H1 (cell line): ENCODE measurements at regions not wholly inside any gene's neighbourhood (a gene's known extent, or its start where the extent isn't known, plus 50 kb on each side); places are given as distances from the start of the nearest gene placed in this dataset.

Experiments used
- CTCF ChIA-PET: fragments of 300-600 bp; sonication (Branson Sonifier 250); formaldehyde crosslinking; loops from one replicate; lab custom pipeline; 2021; ENCODE audit not compliant: partially characterized antibody; lab: Charles Lee
- POLR2A ChIA-PET: fragments of 300-600 bp; sonication (Branson Sonifier 250); formaldehyde crosslinking; loops from one replicate; lab custom pipeline; 2021; ENCODE audit warnings: inconsistent platforms; ENCODE audit not compliant: partially characterized antibody; lab: Charles Lee
- DNase-seq, 2 experiments: peaks; one replicate each; pipeline versions ENCODE4 v3.0.0 to v3.0.0-alpha.2; 2010 to 2022; ENCODE audit warnings: low spot score in 2 of 2, low read depth in 1 of 2, mixed read lengths in 1 of 2
- FAIRE-seq: peaks from 2 replicates; lab custom pipeline; 2011; peaks lifted over from hg19 to GRCh38; lab: Jason Lieb, UNC
- H2AFZ ChIP-seq: 2 replicates; pipeline ENCODE4 v1.8.1; 2012; ENCODE audit warnings: low read length, inconsistent platforms
- H2AK5ac ChIP-seq: 2 replicates; pipeline ENCODE4 v1.6.1; 2013; ENCODE audit warnings: low read depth, low read length
- H2BK120ac ChIP-seq: replicated peaks from 2 replicates; pipeline ENCODE3; 2013; ENCODE audit warnings: low read depth, low read length, inconsistent platforms
- H2BK12ac ChIP-seq: 2 replicates; pipeline ENCODE4 v1.6.1; 2013; ENCODE audit warnings: low read depth, low read length
- H2BK15ac ChIP-seq: 2 replicates; pipeline ENCODE4 v1.6.1; 2013; ENCODE audit warnings: low read length
- H2BK20ac ChIP-seq: 2 replicates; pipeline ENCODE4 v1.6.1; 2013; ENCODE audit warnings: low read length
- H2BK5ac ChIP-seq: 2 replicates; pipeline ENCODE4 v1.6.1; 2013; ENCODE audit warnings: low read depth, low read length
- H3K14ac ChIP-seq: 2 replicates; pipeline ENCODE4 v1.6.1; 2013; ENCODE audit warnings: inconsistent platforms; ENCODE audit not compliant: insufficient read length
- H3K18ac ChIP-seq: 2 replicates; pipeline ENCODE4 v1.6.1; 2013; ENCODE audit warnings: low read length; ENCODE audit errors: extremely low read depth
- H3K23ac ChIP-seq: 2 replicates; pipeline ENCODE4 v1.6.1; 2013; ENCODE audit warnings: inconsistent platforms; ENCODE audit not compliant: insufficient read length
- H3K23me2 ChIP-seq: 2 replicates; pipeline ENCODE4 v1.6.1; 2013; ENCODE audit warnings: low read depth, low read length
- H3K27ac ChIP-seq: 2 replicates; pipeline ENCODE4 v1.6.1; 2011; ENCODE audit warnings: low read depth, low read length, inconsistent platforms
- H3K27me3 ChIP-seq, 4 experiments: replicated peaks in 1 of 4; 1 replicate in 1 of 4; 2 replicates in 3 of 4; pipeline versions ENCODE4 v1.6.1 to v1.8.1; 2011 to 2013; ENCODE audit warnings: low read length in 3 of 4, mild to moderate bottlenecking in 3 of 4, inconsistent platforms in 2 of 4, mixed read lengths in 2 of 4, moderate library complexity in 1 of 4; ENCODE audit not compliant: control insufficient read depth in 3 of 4, insufficient read depth in 3 of 4; ENCODE audit errors: extremely low read depth in 1 of 4
- H3K36me3 ChIP-seq, 4 experiments: 2 replicates each; pipeline versions ENCODE4 v1.6.1 to v1.8.1; 2011 to 2013; ENCODE audit warnings: mild to moderate bottlenecking in 4 of 4, low read length in 3 of 4, moderate library complexity in 2 of 4, control low read depth in 1 of 4, inconsistent platforms in 1 of 4; ENCODE audit not compliant: insufficient read depth in 4 of 4, control insufficient read depth in 2 of 4
- H3K4ac ChIP-seq: replicated peaks from 2 replicates; pipeline ENCODE3; 2013; ENCODE audit warnings: low read length, low read depth, mixed read lengths, inconsistent platforms; ENCODE audit not compliant: insufficient read length
- H3K4me1 ChIP-seq, 4 experiments: replicated peaks in 1 of 4; 1 replicate in 1 of 4; 2 replicates in 3 of 4; pipeline versions ENCODE4 v1.6.1 to v1.8.1; 2011 to 2013; ENCODE audit warnings: low read length in 3 of 4, inconsistent platforms in 2 of 4, mixed read lengths in 1 of 4; ENCODE audit not compliant: insufficient read depth in 4 of 4, control insufficient read depth in 3 of 4
- H3K4me2 ChIP-seq, 2 experiments: 2 replicates each; pipeline versions ENCODE4 v1.6.1 to v1.8.1; 2011 to 2013; ENCODE audit warnings: low read depth in 2 of 2, low read length in 2 of 2, control low read depth in 1 of 2, inconsistent platforms in 1 of 2, mild to moderate bottlenecking in 1 of 2; ENCODE audit not compliant: insufficient read depth in 1 of 2
- H3K4me3 ChIP-seq, 4 experiments: fragments of 200-600, 300-600 bp in 1 of 4; sonication (generic), shearing (Covaris generic), sonication (Bioruptor Twin) in 1 of 4; 2 replicates each; pipeline versions ENCODE4 v1.5.1 to v1.8.1; 2011 to 2016; ENCODE audit warnings: low read length in 4 of 4, low read depth in 3 of 4, control low read depth in 2 of 4, inconsistent platforms in 2 of 4, mild to moderate bottlenecking in 2 of 4, mixed read lengths in 1 of 4, moderate library complexity in 1 of 4; ENCODE audit not compliant: insufficient read depth in 2 of 4; ENCODE audit errors: extremely low read depth in 1 of 4
- H3K56ac ChIP-seq: replicated peaks from 2 replicates; pipeline ENCODE3; 2013; ENCODE audit warnings: low read depth, mild to moderate bottlenecking, mixed read lengths, low read length, inconsistent platforms; ENCODE audit not compliant: insufficient read length
- H3K79me1 ChIP-seq: 2 replicates; pipeline ENCODE4 v1.6.1; 2013; ENCODE audit warnings: low read depth, low read length, control low read depth
- H3K79me2 ChIP-seq, 2 experiments: 2 replicates each; pipeline versions ENCODE4 v1.6.1 to v1.8.1; 2012 to 2013; ENCODE audit warnings: low read length in 2 of 2, mild to moderate bottlenecking in 2 of 2, inconsistent platforms in 1 of 2; ENCODE audit not compliant: insufficient read depth in 2 of 2, control insufficient read depth in 1 of 2
- H3K9ac ChIP-seq, 4 experiments: replicated peaks in 1 of 4; 1 replicate in 1 of 4; 2 replicates in 3 of 4; pipeline versions ENCODE4 v1.6.1 to v1.8.1; 2011 to 2013; ENCODE audit warnings: low read depth in 3 of 4, low read length in 3 of 4, control low read depth in 2 of 4, mild to moderate bottlenecking in 2 of 4, moderate library complexity in 2 of 4, inconsistent platforms in 1 of 4; ENCODE audit errors: extremely low read depth in 1 of 4
- H3K9me3 ChIP-seq, 2 experiments: 2 replicates each; pipeline versions ENCODE4 v1.6.1 to v1.8.1; 2012 to 2013; ENCODE audit warnings: mild to moderate bottlenecking in 2 of 2, moderate library complexity in 2 of 2, control low read depth in 1 of 2, inconsistent platforms in 1 of 2, low read depth in 1 of 2, low read length in 1 of 2, mixed read lengths in 1 of 2; ENCODE audit not compliant: insufficient read depth in 2 of 2
- H4K20me1 ChIP-seq, 2 experiments: replicated peaks in 1 of 2; 2 replicates each; pipeline versions ENCODE3 to v1.8.1; 2011 to 2013; ENCODE audit warnings: inconsistent platforms in 2 of 2, low read length in 2 of 2, mild to moderate bottlenecking in 1 of 2; ENCODE audit not compliant: insufficient read depth in 2 of 2, control insufficient read depth in 1 of 2
- H4K5ac ChIP-seq: 2 replicates; pipeline ENCODE4 v1.6.1; 2013; ENCODE audit warnings: low read length, low read depth, mixed read lengths, inconsistent platforms; ENCODE audit not compliant: insufficient read length
- H4K8ac ChIP-seq: 2 replicates; pipeline ENCODE4 v1.8.0; 2013; ENCODE audit warnings: mild to moderate bottlenecking, moderate library complexity, low read length, inconsistent platforms; ENCODE audit not compliant: insufficient read depth; ENCODE audit errors: extremely low read depth
- H4K91ac ChIP-seq: replicated peaks from 2 replicates; pipeline ENCODE3; 2013; ENCODE audit warnings: low read length, mixed read lengths, inconsistent platforms; ENCODE audit not compliant: insufficient read length
- CTCF ChIP-seq, 3 experiments: IDR thresholded peaks; 1 replicate in 2 of 3; 2 replicates in 1 of 3; pipeline versions ENCODE4 v1.5.1 to v1.6.1; 2011; ENCODE audit warnings: low read length in 3 of 3, mild to moderate bottlenecking in 3 of 3, inconsistent platforms in 2 of 3, low read depth in 1 of 3, moderate library complexity in 1 of 3; ENCODE audit not compliant: insufficient read depth in 1 of 3; ENCODE audit errors: control extremely low read depth in 1 of 3
- MAFK ChIP-seq: IDR thresholded peaks from 2 replicates; pipeline ENCODE4 v1.6.1; 2012; ENCODE audit warnings: low read depth, mild to moderate bottlenecking, improper control_type of control experiment, low read length
- RAD21 ChIP-seq, 2 experiments: IDR thresholded peaks in 1 of 2; conservative IDR thresholded peaks in 1 of 2; 2 replicates each; pipeline ENCODE4 v1.6.1; 2011; ENCODE audit warnings: low read depth in 2 of 2, low read length in 2 of 2, improper control_type of control experiment in 1 of 2, inconsistent platforms in 1 of 2, mild to moderate bottlenecking in 1 of 2, moderate library complexity in 1 of 2
- SP2 ChIP-seq: IDR thresholded peaks from 2 replicates; pipeline ENCODE4 v1.6.1; 2012; ENCODE audit warnings: mild to moderate bottlenecking, low read length, inconsistent platforms
- WGBS, 2 experiments: shearing (Covaris generic) in 1 of 2; methylation state at CpG; one replicate each; pipeline versions ENCODE4 v1.1.6 to v1.1.7; 2013 to 2015; ENCODE audit warnings: low lambda C conversion rate in 2 of 2, mixed read lengths in 2 of 2, inconsistent platforms in 1 of 2, low coverage in 1 of 2, missing lambda C conversion rate in 1 of 2; ENCODE audit not compliant: insufficient replicate concordance in 2 of 2, insufficient coverage in 1 of 2, insufficient read length in 1 of 2; ENCODE audit errors: extremely low coverage in 1 of 2, missing lambda C conversion rate in 1 of 2; 5-methylcytosine and 5-hydroxymethylcytosine counted together

- H2BK120ac ChIP-seq: no peak overlapping the region
- H2BK12ac ChIP-seq: no peak overlapping the region
- H3K4me3 ChIP-seq: no peak overlapping the region
- CTCF ChIA-PET: interaction anchor here (1.5 kb wide), 1 partner anchor 16 kb away, joined by 7 read pairs; no protein-coding TSS in a partner anchor
- no peak overlapping the region for H2BK5ac ChIP-seq
- no peak overlapping the region for H3K23ac ChIP-seq
- no peak overlapping the region for H4K8ac ChIP-seq
- H3K18ac ChIP-seq: no peak overlapping the region
- no peak overlapping the region for H2BK15ac ChIP-seq
- no peaks in the 10 kb centered on the region for H3K4me1 ChIP-seq
- H3K79me2 ChIP-seq: no peaks in the 10 kb centered on the region
- no peak overlapping the region for H2BK20ac ChIP-seq
- H2AFZ ChIP-seq: no peak overlapping the region
- DNase-seq (no peak), FAIRE-seq (no peak)
- H3K79me1 ChIP-seq: no peaks in the 10 kb centered on the region
- H3K23me2 ChIP-seq: no peaks in the 10 kb centered on the region
- no peak for TF ChIP-seq CTCF (IDR thresholded peaks at IDR 0.05; ENCODE audit: control extremely low read depth in 1 of 3, insufficient read depth in 1 of 3, low read depth in 1 of 3, low read length in 3 of 3)
- TF ChIP-seq MAFK: no peak
- no peak for TF ChIP-seq SP2
- TF ChIP-seq RAD21 (IDR thresholded peaks at IDR 0.05 in 1 of 2, conservative IDR thresholded peaks at IDR 0.05 in 1 of 2; ENCODE audit: low read depth in 2 of 2, low read length in 2 of 2): no peak
- no peaks in the 10 kb centered on the region for H3K36me3 ChIP-seq
- H3K4ac ChIP-seq: no peak overlapping the region
- no peak overlapping the region for H3K4me2 ChIP-seq
- no peak overlapping the region for H3K14ac ChIP-seq
- no peaks in the 10 kb centered on the region for H3K9me3 ChIP-seq
- POLR2A ChIA-PET: no interaction called here
- no peak overlapping the region for H3K27ac ChIP-seq
- no peak overlapping the region for H3K56ac ChIP-seq
- H2AK5ac ChIP-seq: no peak overlapping the region
- WGBS, 2 experiments: 97% methylated on average over 5 of the region's 5 CpGs; no CpG with 5 or more reads in 1 of the 2 experiments
- no peak overlapping the region for H4K5ac ChIP-seq
- H4K91ac ChIP-seq: no peak overlapping the region
- no peak overlapping the region for H3K9ac ChIP-seq
- no peaks in the 10 kb centered on the region for H4K20me1 ChIP-seq
- no peaks in the 10 kb centered on the region for H3K27me3 ChIP-seq
Observed at GRCh38 chr2:123540291-123540690, 484.8 kb upstream of the CNTNAP5 start.
